ENCODE measurements at regions not wholly inside any gene's neighbourhood (a gene's known extent, or its start where the extent isn't known, plus 50 kb on each side); places are given as distances from the start of the nearest gene placed in this dataset.

GRCh38 chr5:79871364-79872120 lies 119.5 kb downstream of the MTX3 start (continued):
- no peak for TF ChIP-seq CTCF (IDR thresholded peaks at IDR 0.05; ENCODE audit: low read depth, low read length, missing input control)
- TF ChIP-seq TAF1 (conservative IDR thresholded peaks at IDR 0.05) = no peak
- no peak for TF ChIP-seq MAX (IDR thresholded peaks at IDR 0.05)

- H3K36me3 ChIP-seq (ENCODE audit: control insufficient read depth in 4 of 4, insufficient read depth in 3 of 4, low read depth in 1 of 4, low read length in 3 of 4) = no peaks in the 10 kb centered on the region
- 67% methylated on average over 5 of the region's 5 CpGs for WGBS
- H3K9me3 ChIP-seq (ENCODE audit: control insufficient read depth in 4 of 4, low read length in 3 of 4) = no peaks in the 10 kb centered on the region
- no peak overlapping the region for H3K4me3 ChIP-seq (ENCODE audit: low read depth in 1 of 3, low read length in 3 of 3)
- no peak for TF ChIP-seq FOXA2 (IDR thresholded peaks at IDR 0.05)
- no peak for TF ChIP-seq CTCF (IDR thresholded peaks at IDR 0.05; ENCODE audit: low read depth, low read length, missing input control)
- TF ChIP-seq HNF4G (IDR thresholded peaks at IDR 0.05) = no peak
- no peak for TF ChIP-seq FOXA1 (IDR thresholded peaks at IDR 0.05)
- TF ChIP-seq TAF1 (conservative IDR thresholded peaks at IDR 0.05) = no peak
- TF ChIP-seq NR2F2 (IDR thresholded peaks at IDR 0.05) = no peak
- no peak for TF ChIP-seq ATF3 (IDR thresholded peaks at IDR 0.05)
- TF ChIP-seq YY1 (IDR thresholded peaks at IDR 0.05) = no peak
- TF ChIP-seq REST (IDR thresholded peaks at IDR 0.05) = no peak
- TF ChIP-seq MAX (IDR thresholded peaks at IDR 0.05) = no peak
- TF ChIP-seq EGR1 (IDR thresholded peaks at IDR 0.05; ENCODE audit: low read depth in 2 of 2) = no peak
- no peak for TF ChIP-seq RAD21 (IDR thresholded peaks at IDR 0.05)
- TF ChIP-seq HNF4A (conservative IDR thresholded peaks at IDR 0.05) = no peak
- no peak for TF ChIP-seq GABPA (IDR thresholded peaks at IDR 0.05 in 1 of 2, conservative IDR thresholded peaks at IDR 0.05 in 1 of 2)
- no peak for TF ChIP-seq JUND (IDR thresholded peaks at IDR 0.05)
- TF ChIP-seq SP1 (IDR thresholded peaks at IDR 0.05) = no peak
- no peak for TF ChIP-seq ZBTB33 (IDR thresholded peaks at IDR 0.05)
- TF ChIP-seq RXRA (IDR thresholded peaks at IDR 0.05) = no peak
- H3K4me1 ChIP-seq (ENCODE audit: control insufficient read depth in 4 of 4, insufficient read depth in 4 of 4, low read length in 3 of 4) = no peaks in the 10 kb centered on the region
- H3K27ac ChIP-seq (ENCODE audit: low read depth in 1 of 2, low read length in 2 of 2) = no peak overlapping the region
- no peaks in the 10 kb centered on the region for H3K27me3 ChIP-seq (ENCODE audit: control insufficient read depth in 4 of 4, insufficient read depth in 4 of 4, low read length in 3 of 4)
- DNase-seq (ENCODE audit: low spot score) = no peak
- no peak overlapping the region for H3K9ac ChIP-seq (ENCODE audit: low read depth in 1 of 2, low read length in 2 of 2)
These were observed 122.8 kb downstream of the MTX3 start for GRCh38 chr5:79868163-79868670.

Measured in liver (tissue), 8 donors.